RWPE1 (cell line): ENCODE measurements at regions not wholly inside any gene's neighbourhood (a gene's known extent, or its start where the extent isn't known, plus 50 kb on each side); places are given as distances from the start of the nearest gene placed in this dataset.
"Not testable (repeated sequence)": the region's sequence is repeated elsewhere in the genome, so short reads cannot be mapped to it uniquely, and the experiment has no call there.

Experiments used
- CTCF ChIA-PET: fragments of 350-600 bp; sonication (Branson Sonifier 250); formaldehyde crosslinking; extraction: SDS; loops from one replicate; lab custom pipeline; 2021; lab: Yijun Ruan, JAX
- POLR2A ChIA-PET: fragments of 400-600 bp; formaldehyde crosslinking; extraction: SDS; loops from one replicate; lab custom pipeline; 2020; ENCODE audit warnings: antibody characterized with exemption; ENCODE audit not compliant: low non-redundant PET; lab: Yijun Ruan, JAX
- DNase-seq: peaks from one replicate; pipeline ENCODE4 v3.0.0; 2012; ENCODE audit warnings: low spot score
- H3K27ac ChIP-seq: fragments of 450-650 bp; 2 replicates; pipeline ENCODE4 v1.5.1; 2017
- TF ChIP-seq, protein P1 (sequence below): fragments of 450-650 bp; conservative IDR thresholded peaks from 2 replicates; pipeline ENCODE4 v1.5.1; 2017; ENCODE audit warnings: low read depth, mild to moderate bottlenecking

GRCh38 chr17:12195418-12195817 lies 174.7 kb downstream of the MAP2K4 start:
- POLR2A ChIA-PET: no interaction called here
- no peak for DNase-seq
- no peak overlapping the region for H3K27ac ChIP-seq
- TF ChIP-seq, protein P1, sequence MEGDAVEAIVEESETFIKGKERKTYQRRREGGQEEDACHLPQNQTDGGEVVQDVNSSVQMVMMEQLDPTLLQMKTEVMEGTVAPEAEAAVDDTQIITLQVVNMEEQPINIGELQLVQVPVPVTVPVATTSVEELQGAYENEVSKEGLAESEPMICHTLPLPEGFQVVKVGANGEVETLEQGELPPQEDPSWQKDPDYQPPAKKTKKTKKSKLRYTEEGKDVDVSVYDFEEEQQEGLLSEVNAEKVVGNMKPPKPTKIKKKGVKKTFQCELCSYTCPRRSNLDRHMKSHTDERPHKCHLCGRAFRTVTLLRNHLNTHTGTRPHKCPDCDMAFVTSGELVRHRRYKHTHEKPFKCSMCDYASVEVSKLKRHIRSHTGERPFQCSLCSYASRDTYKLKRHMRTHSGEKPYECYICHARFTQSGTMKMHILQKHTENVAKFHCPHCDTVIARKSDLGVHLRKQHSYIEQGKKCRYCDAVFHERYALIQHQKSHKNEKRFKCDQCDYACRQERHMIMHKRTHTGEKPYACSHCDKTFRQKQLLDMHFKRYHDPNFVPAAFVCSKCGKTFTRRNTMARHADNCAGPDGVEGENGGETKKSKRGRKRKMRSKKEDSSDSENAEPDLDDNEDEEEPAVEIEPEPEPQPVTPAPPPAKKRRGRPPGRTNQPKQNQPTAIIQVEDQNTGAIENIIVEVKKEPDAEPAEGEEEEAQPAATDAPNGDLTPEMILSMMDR: no peak
- CTCF ChIA-PET: no interaction called here

DNA sequence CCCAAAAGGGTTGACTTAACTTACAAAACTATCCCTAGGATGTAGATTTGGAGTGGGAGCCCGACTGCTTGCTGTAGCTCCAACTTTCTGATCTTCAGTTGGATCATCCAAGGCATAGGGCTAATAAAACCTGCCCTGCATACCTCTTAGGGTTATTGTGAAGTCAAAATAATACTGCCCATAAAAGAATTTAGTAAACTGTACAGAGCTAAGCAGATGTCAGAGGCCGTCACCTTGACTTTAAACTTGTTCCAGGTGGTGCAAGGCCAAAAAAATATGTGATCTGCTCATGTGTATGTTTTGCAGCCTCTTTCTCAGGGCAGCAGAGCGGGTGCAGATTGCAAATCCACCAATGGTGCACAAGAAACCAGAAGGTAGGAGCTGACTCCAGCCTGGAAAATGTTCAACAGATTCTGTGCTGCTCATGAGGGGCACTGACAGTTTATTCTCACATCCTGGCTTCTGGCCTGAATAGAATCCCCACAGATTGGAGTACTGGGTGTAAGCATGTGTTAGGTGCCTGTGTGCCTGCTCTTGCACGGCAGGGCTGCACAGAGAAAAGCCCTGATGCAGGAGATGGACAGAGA lies 180.7 kb downstream of the MAP2K4 start:
- H3K27ac ChIP-seq: no peak overlapping the region
- TF ChIP-seq, protein P1: no peak
- CTCF ChIA-PET: interaction anchor here (1.7 kb wide), 1 partner anchor 20 kb away, joined by 3 read pairs; no protein-coding TSS in a partner anchor
- DNase-seq: no peak
- POLR2A ChIA-PET: no interaction called here

DNA sequence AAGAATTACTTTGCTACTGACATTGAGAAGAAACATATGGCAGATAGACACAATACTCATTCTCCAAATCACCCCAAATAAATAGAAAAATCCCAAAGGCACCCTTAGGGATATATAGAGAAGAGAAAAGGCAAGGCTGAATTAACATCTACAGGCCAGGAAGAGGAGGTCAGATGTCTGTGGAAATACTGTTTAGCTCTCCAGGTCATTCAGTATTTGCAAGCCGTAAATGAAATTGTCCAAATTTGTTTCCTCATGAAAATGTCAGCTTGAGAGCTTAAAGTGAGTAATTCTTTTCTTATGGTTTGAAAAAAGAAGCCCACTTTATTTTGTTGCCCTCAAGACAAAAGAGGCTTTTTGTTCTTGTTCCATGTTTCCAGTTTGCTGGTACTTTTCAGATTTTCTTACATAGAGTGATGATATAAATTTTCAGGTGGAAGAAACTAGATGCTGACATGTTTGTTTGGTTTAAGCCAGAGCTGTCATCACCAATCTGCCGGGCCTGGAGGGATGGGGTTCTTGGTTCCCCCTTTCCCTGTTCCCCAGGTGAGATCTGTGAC lies 189.0 kb downstream of the MAP2K4 start:
- CTCF ChIA-PET: interaction anchor here (0.6 kb wide), 1 partner anchor 274 kb away, joined by 4 read pairs; no protein-coding TSS in a partner anchor
- POLR2A ChIA-PET: no interaction called here
- H3K27ac ChIP-seq: no peak overlapping the region
- TF ChIP-seq, protein P1: no peak
- DNase-seq: no peak

GRCh38 chr17:12220714-12221439 lies 200.2 kb downstream of the MAP2K4 start:
- H3K27ac ChIP-seq, DNase-seq, CTCF ChIA-PET, POLR2A ChIA-PET: not testable (repeated sequence)

DNA sequence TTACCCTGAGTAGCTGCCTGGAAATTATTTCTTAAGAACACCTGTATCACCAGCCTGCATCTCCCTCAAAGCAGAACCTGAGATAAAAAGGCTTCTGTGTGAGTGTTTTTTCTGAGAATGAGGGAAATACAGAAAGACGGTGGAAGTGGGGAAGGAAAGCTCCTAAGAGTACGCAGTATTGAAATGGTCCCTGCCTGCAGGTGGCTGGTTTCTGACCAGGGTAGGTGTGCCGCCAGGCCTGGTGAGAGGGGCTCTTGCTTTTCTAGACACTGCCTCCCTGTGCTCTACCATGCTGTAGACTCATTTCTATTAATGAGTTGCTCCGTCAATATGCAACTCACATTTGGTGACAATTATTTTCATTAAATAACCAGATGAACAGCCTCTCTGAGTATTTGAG lies 201.7 kb downstream of the MAP2K4 start:
- TF ChIP-seq, protein P1: no peak
- DNase-seq: no peak
- H3K27ac ChIP-seq: no peak overlapping the region
- ChIA-PET POLR2A (no interaction called here), CTCF (no interaction called here)

GRCh38 chr17:12227547-12227946 lies 206.9 kb downstream of the MAP2K4 start:
- TF ChIP-seq, protein P1: no peak
- ChIA-PET CTCF (no interaction called here), POLR2A (no interaction called here)
- no peak overlapping the region for H3K27ac ChIP-seq
- DNase-seq: no peak

DNA sequence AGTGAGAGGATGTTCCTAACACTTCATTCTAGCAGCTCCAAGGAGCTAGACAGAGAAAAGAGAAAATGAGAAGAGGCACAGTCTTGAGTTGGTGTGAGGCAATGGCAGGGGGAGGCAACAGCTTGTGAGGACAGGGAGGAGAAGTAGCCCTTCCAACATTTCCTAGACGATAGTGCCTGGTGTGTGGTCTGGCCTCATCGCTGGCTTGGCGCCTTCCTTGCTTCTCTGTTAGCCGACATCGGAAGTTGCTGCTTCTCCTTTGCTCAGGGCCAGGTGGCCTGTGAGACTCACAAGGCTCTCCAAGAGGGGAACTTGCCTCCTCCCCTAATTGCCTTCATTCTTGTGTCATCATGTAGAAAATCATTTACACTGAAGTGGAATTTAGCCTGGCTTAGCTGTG lies 208.7 kb downstream of the MAP2K4 start:
- DNase-seq: no peak
- ChIA-PET POLR2A (no interaction called here), CTCF (no interaction called here)
- TF ChIP-seq, protein P1: no peak
- no peak overlapping the region for H3K27ac ChIP-seq
